ENCODE measurements at regions not wholly inside any gene's neighbourhood (a gene's known extent, or its start where the extent isn't known, plus 50 kb on each side); places are given as distances from the start of the nearest gene placed in this dataset.

DNA sequence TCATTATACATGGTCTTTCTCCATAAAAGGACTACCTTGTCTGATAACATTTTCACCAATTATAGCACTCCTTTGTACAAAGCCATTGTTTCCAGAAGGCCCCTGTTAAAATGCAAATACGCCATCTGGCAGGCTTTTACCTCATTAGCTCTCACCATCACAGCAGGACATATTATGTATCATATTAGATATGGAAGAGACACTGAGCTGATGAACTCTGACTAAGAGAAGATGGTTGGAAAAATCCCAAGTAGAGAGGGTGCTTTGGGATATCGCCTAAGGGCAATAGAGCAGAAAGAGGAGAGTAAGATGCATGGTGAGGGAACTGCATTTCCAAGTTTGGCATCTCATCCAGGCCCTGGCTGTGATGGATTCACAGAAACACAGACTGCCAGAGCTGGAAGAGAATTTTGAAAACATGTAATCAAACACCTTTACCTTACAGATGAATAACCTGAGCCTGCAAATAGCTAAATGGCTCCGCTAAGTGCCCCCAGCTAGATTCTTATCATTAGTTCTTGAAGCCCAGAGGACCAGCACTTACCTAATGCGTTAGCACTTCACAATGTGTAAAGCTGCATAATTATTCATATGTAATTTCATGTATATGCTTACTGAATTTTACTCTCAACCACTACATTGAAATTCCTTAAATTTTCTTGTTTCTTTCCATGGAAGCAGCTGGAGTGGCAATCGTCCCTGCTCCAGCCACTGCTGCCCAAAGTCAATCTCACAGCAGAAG, 393.6 kb upstream of the IZUMO3 start:
- TF ChIP-seq, protein P1, sequence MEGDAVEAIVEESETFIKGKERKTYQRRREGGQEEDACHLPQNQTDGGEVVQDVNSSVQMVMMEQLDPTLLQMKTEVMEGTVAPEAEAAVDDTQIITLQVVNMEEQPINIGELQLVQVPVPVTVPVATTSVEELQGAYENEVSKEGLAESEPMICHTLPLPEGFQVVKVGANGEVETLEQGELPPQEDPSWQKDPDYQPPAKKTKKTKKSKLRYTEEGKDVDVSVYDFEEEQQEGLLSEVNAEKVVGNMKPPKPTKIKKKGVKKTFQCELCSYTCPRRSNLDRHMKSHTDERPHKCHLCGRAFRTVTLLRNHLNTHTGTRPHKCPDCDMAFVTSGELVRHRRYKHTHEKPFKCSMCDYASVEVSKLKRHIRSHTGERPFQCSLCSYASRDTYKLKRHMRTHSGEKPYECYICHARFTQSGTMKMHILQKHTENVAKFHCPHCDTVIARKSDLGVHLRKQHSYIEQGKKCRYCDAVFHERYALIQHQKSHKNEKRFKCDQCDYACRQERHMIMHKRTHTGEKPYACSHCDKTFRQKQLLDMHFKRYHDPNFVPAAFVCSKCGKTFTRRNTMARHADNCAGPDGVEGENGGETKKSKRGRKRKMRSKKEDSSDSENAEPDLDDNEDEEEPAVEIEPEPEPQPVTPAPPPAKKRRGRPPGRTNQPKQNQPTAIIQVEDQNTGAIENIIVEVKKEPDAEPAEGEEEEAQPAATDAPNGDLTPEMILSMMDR (IDR thresholded peaks at IDR 0.05), result no peak
- no peak for TF ChIP-seq POLR2A (IDR thresholded peaks at IDR 0.05)
- no peaks in the 10 kb centered on the region for H3K36me3 ChIP-seq (replicated peaks in 1 of 2)
- intact Hi-C loops (cut with DNase I), result no loop called here
- WGBS, 4 donors, result 69 to 87% (median 80%) methylated on average over 5 of the region's 5 CpGs
- no peaks in the 10 kb centered on the region for H3K9me3 ChIP-seq (replicated peaks in 1 of 3)
- no peak overlapping the region for H3K4me3 ChIP-seq
- no peaks in the 10 kb centered on the region for H3K27me3 ChIP-seq
- no peaks in the 10 kb centered on the region for H3K4me1 ChIP-seq (replicated peaks in 1 of 2)
- no peak for DNase-seq
- no peak overlapping the region for H3K27ac ChIP-seq

DNA sequence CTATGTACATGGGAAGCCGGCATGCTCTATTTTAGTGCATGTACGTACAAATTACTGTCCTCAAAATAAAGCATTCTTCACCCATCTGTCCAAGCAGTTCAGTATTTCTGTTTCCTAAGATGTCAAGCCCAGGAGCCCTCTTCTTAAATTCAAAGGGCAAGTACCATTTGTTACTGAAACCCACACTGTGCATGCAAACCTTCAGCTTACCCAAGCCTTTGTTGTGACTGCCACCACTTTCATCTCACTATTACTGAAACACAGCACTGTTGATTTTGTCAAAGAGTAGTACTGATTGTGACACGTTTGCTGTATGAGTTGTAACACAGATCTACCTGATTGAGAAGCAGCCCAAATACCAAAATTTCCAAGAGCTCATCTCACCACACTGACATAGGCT, 390.4 kb upstream of the IZUMO3 start:
- WGBS, 4 donors, result 68 to 84% (median 79%) methylated on average over 3 of the region's 3 CpGs
- intact Hi-C loops (cut with DNase I), result no loop called here
- H3K27ac ChIP-seq, result no peak overlapping the region
- DNase-seq, result no peak
- H3K9me3 ChIP-seq (replicated peaks in 1 of 3), result no peaks in the 10 kb centered on the region
- H3K36me3 ChIP-seq (replicated peaks in 1 of 2), result no peaks in the 10 kb centered on the region
- no peaks in the 10 kb centered on the region for H3K4me1 ChIP-seq (replicated peaks in 1 of 2)
- no peak overlapping the region for H3K4me3 ChIP-seq
- no peaks in the 10 kb centered on the region for H3K27me3 ChIP-seq
- no peak for TF ChIP-seq POLR2A (IDR thresholded peaks at IDR 0.05)
- TF ChIP-seq, protein P1 (IDR thresholded peaks at IDR 0.05), result no peak

DNA sequence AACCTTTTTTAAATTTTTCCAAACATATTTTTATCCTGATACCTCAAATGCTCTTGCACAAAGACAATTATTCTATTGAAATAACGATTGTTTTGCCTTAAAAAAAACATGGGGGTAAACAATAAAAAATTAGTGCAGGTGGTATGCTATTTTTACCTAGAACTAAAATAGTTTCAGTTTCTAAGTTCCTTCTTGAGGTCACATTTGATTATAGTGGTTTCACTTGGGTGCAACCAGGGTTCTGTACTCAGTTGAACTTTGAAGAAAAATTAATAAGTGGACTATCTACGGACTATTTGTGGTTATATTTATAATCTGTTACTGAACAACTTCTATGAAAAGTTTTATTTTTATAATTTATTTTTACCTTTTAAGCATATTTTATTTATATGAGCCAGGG, 387.1 kb upstream of the IZUMO3 start:
- no peak for TF ChIP-seq POLR2A (IDR thresholded peaks at IDR 0.05)
- TF ChIP-seq, protein P1 (IDR thresholded peaks at IDR 0.05), result no peak
- H3K27ac ChIP-seq, result no peak overlapping the region
- no peak overlapping the region for H3K4me3 ChIP-seq
- no peaks in the 10 kb centered on the region for H3K27me3 ChIP-seq
- intact Hi-C loops (cut with DNase I), result no loop called here
- DNase-seq, result no peak
- no peaks in the 10 kb centered on the region for H3K36me3 ChIP-seq (replicated peaks in 1 of 2)
- no peaks in the 10 kb centered on the region for H3K9me3 ChIP-seq (replicated peaks in 1 of 3)
- 76 to 86% (median 80%) methylated on average over 2 of the region's 2 CpGs for WGBS, 4 donors
- no peaks in the 10 kb centered on the region for H3K4me1 ChIP-seq (replicated peaks in 1 of 2)

DNA sequence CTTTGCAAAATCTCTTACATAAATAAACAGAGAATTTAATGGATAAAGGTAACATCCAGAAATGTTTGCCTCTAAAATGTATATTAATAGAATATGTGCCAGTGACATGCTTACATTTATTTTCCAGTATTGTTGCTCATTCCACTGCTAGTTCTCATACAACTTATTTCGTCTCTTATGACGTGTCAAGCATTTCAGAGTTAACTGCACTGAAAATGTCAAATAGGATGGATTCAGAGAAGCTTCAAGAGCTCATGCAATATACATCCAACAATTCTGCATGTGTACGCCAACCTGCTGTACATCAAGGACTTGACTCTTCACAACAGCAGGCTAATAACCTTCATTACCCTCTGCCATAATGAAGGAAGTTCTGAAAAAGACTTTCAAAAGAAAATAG, 386.2 kb upstream of the IZUMO3 start:
- Histone ChIP-seq H3K9me3 (replicated peaks in 1 of 3) (no peaks in the 10 kb centered on the region), H3K36me3 (replicated peaks in 1 of 2) (no peaks in the 10 kb centered on the region), H3K27me3 (no peaks in the 10 kb centered on the region), H3K4me3 (no peak overlapping the region), H3K4me1 (replicated peaks in 1 of 2) (no peaks in the 10 kb centered on the region), H3K27ac (no peak overlapping the region)
- TF ChIP-seq, protein P1 (IDR thresholded peaks at IDR 0.05), result no peak
- no peak for TF ChIP-seq POLR2A (IDR thresholded peaks at IDR 0.05)
- WGBS, 4 donors, result 52 to 72% (median 58%) methylated on average over 3 of the region's 3 CpGs
- intact Hi-C loops (cut with DNase I), result no loop called here
- no peak for DNase-seq
